HCT116 (cell line): ENCODE measurements at regions not wholly inside any gene's neighbourhood (a gene's known extent, or its start where the extent isn't known, plus 50 kb on each side); places are given as distances from the start of the nearest gene placed in this dataset.

Experiments used
- ATAC-seq: fragments of 200-7000 bp; cut with Tn5 transposase; 2 replicates; pipeline ENCODE4 v1.9.1; 2020; ENCODE audit warnings: mild to moderate bottlenecking, moderate library complexity
- BruUV-seq: library from RNA; stranded (reverse); fragments of 400-500 nt; replicated peaks from 2 replicates; lab custom pipeline; 2021; lab: Mats Ljungman, UMichigan
- CTCF ChIA-PET: fragments of 300-600 bp; sonication (Branson Sonifier 250); formaldehyde crosslinking; loops from one replicate; lab custom pipeline; 2021; ENCODE audit warnings: antibody characterized with exemption; lab: Charles Lee
- POLR2A ChIA-PET: fragments of 300-600, 350-600 bp; sonication (Branson Sonifier 250); formaldehyde crosslinking; loops from one replicate; lab custom pipeline; 2021; ENCODE audit warnings: antibody characterized with exemption; lab: Charles Lee
- RAD21 ChIA-PET, 2 experiments: fragments of 300-600 bp; sonication (Branson Sonifier 250); formaldehyde crosslinking; loops; one replicate each; lab custom pipeline; 2023; ENCODE audit warnings: low total read pairs in 2 of 2; ENCODE audit not compliant: uncharacterized antibody in 2 of 2, unreplicated experiment in 2 of 2, low non-redundant PET in 1 of 2; lab: Charles Lee
- DNase-seq: peaks from one replicate; pipeline ENCODE4 v3.0.0-alpha.2; 2010; ENCODE audit warnings: low read depth, low spot score
- H2AFZ ChIP-seq: fragments of 200-600 bp; shearing (Covaris generic), sonication (generic); 2 replicates; pipeline ENCODE4 v1.6.1; 2017; ENCODE audit warnings: low read depth, mixed run types, mixed read lengths, antibody characterized with exemption, low read length; ENCODE audit not compliant: poor library complexity, severe bottlenecking
- H3K27ac ChIP-seq: 2 replicates; pipeline ENCODE4 v1.5.1; 2012; ENCODE audit warnings: low read depth, low read length
- H3K27me3 ChIP-seq: fragments of 200-600 bp; sonication (generic); 2 replicates; pipeline ENCODE4 v1.6.1; 2016; ENCODE audit warnings: mixed run types, low read length, mixed read lengths; ENCODE audit not compliant: insufficient read depth
- H3K36me3 ChIP-seq, 2 experiments: fragments of 200-500 bp in 1 of 2; fragments of 200-600 bp in 1 of 2; sonication (Bioruptor generic) in 1 of 2; sonication (generic) in 1 of 2; 2 replicates each; pipeline versions ENCODE4 v1.5.1 to v1.6.1; 2014 to 2016; ENCODE audit warnings: low read length in 2 of 2, inconsistent platforms in 1 of 2, mixed read lengths in 1 of 2, mixed run types in 1 of 2; ENCODE audit not compliant: insufficient read depth in 2 of 2, control insufficient read depth in 1 of 2
- H3K4me1 ChIP-seq, 2 experiments: fragments of 200-600 bp in 1 of 2; sonication (generic) in 1 of 2; 2 replicates each; pipeline versions ENCODE4 v1.5.1 to v1.6.1; 2012 to 2017; ENCODE audit warnings: low read length in 2 of 2, inconsistent platforms in 1 of 2, mild to moderate bottlenecking in 1 of 2, mixed read lengths in 1 of 2, mixed run types in 1 of 2, moderate library complexity in 1 of 2; ENCODE audit not compliant: insufficient read depth in 2 of 2, control insufficient read depth in 1 of 2
- H3K4me2 ChIP-seq: fragments of 200-600 bp; sonication (generic); 2 replicates; pipeline ENCODE4 v1.6.1; 2017; ENCODE audit warnings: mixed run types, low read length, mixed read lengths
- H3K4me3 ChIP-seq, 2 experiments: fragments of 200-600 bp in 1 of 2; sonication (generic) in 1 of 2; replicated peaks in 1 of 2; 2 replicates each; pipeline ENCODE4 v1.5.1; 2011 to 2016; ENCODE audit warnings: low read length in 2 of 2, control low read depth in 1 of 2, low read depth in 1 of 2, mild to moderate bottlenecking in 1 of 2, mixed read lengths in 1 of 2, mixed run types in 1 of 2
- H3K79me2 ChIP-seq: fragments of 200-600 bp; sonication (generic); 2 replicates; pipeline ENCODE4 v1.6.1; 2017; ENCODE audit warnings: mild to moderate bottlenecking, mixed run types, low read length, moderate library complexity, mixed read lengths; ENCODE audit not compliant: insufficient read depth
- H3K9ac ChIP-seq: fragments of 200-600 bp; sonication (generic); 2 replicates; pipeline ENCODE4 v1.6.1; 2016; ENCODE audit warnings: low read length, mixed read lengths
- H3K9me2 ChIP-seq: fragments of 200-600 bp; sonication (generic), shearing (Covaris generic); 2 replicates; pipeline ENCODE4 v1.6.1; 2017; ENCODE audit warnings: mixed run types, mild to moderate bottlenecking, moderate library complexity; ENCODE audit not compliant: insufficient read depth
- H3K9me3 ChIP-seq, 2 experiments: fragments of 200-500 bp in 1 of 2; fragments of 200-600 bp in 1 of 2; sonication (Bioruptor generic) in 1 of 2; sonication (generic) in 1 of 2; 2 replicates each; pipeline ENCODE4 v1.6.1; 2014 to 2017; ENCODE audit warnings: low read length in 2 of 2, mixed read lengths in 2 of 2, inconsistent platforms in 1 of 2, low read depth in 1 of 2, mild to moderate bottlenecking in 1 of 2, mixed run types in 1 of 2, moderate library complexity in 1 of 2; ENCODE audit not compliant: control insufficient read depth in 1 of 2, insufficient read depth in 1 of 2
- H4K20me1 ChIP-seq: fragments of 200-600 bp; sonication (generic), shearing (Covaris generic); 2 replicates; pipeline ENCODE4 v1.6.1; 2017; ENCODE audit warnings: mixed run types, mild to moderate bottlenecking, moderate library complexity; ENCODE audit not compliant: insufficient read depth
- EGR1 ChIP-seq: IDR thresholded peaks from 2 replicates; pipeline ENCODE4 v1.6.1; 2012; ENCODE audit warnings: low read depth
- FOSL1 ChIP-seq: IDR thresholded peaks from 2 replicates; pipeline ENCODE4 v1.6.1; 2012; ENCODE audit warnings: low read depth
- RAD21 ChIP-seq: IDR thresholded peaks from 2 replicates; pipeline ENCODE4 v1.6.1; 2012; ENCODE audit warnings: low read depth, mild to moderate bottlenecking
- SRF ChIP-seq: IDR thresholded peaks from 2 replicates; pipeline ENCODE4 v1.6.1; 2012; ENCODE audit warnings: low read depth
- ZNF274 ChIP-seq: fragments of 200-500 bp; sonication (Bioruptor generic); IDR thresholded peaks from 2 replicates; pipeline ENCODE4 v1.6.1; 2014; ENCODE audit warnings: mild to moderate bottlenecking, low read depth, low read length, inconsistent platforms
- intact Hi-C: fragments of 100-400 bp; cut with micrococcal nuclease; formaldehyde crosslinking; loops from 2 replicates; pipeline ENCODE4 v1.10.0; 2022
- TF ChIP-seq, protein P1 (sequence below): IDR thresholded peaks from 2 replicates; pipeline ENCODE4 v1.6.1; 2011; ENCODE audit warnings: mild to moderate bottlenecking, low read length, moderate library complexity; ENCODE audit not compliant: insufficient replicate concordance; ENCODE audit errors: extremely low read depth
- TF ChIP-seq, protein P2 (sequence below): IDR thresholded peaks from 2 replicates; pipeline ENCODE4 v1.6.1; 2012

DNA sequence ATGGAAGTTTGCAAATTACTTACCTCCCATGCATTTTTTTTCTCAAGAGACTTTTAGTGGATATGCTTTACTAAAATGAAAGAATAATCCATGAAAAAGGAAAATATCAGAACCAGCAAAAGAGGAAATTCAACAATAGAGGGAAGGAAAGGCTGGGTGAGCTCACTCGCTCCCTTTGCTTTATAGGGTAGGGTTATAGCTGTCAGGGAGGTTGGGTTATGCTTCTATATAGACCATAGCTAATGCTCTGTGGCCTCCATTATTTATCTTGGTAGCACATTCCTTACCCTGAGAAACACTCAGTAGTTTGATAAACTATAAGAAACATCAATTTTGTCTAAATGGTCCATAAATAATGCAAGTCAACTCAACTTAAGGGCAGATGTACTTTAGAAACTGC is 215.9 kb upstream of the FAR2 start (continued):
- TF ChIP-seq, protein P1, sequence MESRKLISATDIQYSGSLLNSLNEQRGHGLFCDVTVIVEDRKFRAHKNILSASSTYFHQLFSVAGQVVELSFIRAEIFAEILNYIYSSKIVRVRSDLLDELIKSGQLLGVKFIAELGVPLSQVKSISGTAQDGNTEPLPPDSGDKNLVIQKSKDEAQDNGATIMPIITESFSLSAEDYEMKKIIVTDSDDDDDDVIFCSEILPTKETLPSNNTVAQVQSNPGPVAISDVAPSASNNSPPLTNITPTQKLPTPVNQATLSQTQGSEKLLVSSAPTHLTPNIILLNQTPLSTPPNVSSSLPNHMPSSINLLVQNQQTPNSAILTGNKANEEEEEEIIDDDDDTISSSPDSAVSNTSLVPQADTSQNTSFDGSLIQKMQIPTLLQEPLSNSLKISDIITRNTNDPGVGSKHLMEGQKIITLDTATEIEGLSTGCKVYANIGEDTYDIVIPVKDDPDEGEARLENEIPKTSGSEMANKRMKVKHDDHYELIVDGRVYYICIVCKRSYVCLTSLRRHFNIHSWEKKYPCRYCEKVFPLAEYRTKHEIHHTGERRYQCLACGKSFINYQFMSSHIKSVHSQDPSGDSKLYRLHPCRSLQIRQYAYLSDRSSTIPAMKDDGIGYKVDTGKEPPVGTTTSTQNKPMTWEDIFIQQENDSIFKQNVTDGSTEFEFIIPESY, result no peak
- TF ChIP-seq EGR1 (no peak), SRF (no peak), FOSL1 (no peak)
- TF ChIP-seq, protein P2, sequence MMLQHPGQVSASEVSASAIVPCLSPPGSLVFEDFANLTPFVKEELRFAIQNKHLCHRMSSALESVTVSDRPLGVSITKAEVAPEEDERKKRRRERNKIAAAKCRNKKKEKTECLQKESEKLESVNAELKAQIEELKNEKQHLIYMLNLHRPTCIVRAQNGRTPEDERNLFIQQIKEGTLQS, result no peak
- TF ChIP-seq, all 23 proteins: peak for 0

DNA sequence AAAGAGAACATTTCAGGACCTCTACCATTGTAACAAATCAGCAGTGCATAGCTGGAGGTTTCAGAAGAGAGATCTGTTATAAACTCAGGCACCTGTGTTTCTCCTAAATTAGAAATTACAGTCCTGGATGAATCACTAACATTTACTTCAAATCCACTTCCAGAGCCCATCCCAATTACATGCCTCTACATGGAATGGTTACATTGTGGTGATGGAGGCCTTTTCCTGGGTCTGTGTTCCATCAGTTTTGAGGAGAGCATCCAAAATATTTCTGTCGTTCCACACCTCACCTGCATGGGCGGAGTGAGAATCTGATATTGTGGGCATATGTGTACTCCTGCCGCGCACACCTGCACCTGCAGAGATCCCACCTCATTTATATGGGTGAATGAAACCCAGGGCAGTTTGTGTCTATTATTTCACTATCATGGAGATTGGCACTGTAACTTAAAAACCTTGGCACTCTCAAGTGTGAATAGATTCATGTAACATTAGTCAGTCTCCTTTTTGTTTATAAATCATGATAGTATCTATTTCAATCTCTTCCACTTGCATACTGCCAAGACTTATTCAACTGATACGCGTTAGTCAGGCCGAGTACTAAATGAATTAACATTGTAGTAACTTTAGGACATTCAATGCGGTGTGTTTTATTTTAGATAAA is 215.1 kb upstream of the FAR2 start:
- no peaks in the 10 kb centered on the region for H4K20me1 ChIP-seq
- no TSS peak for BruUV-seq
- no peak overlapping the region for H3K4me3 ChIP-seq
- TF ChIP-seq FOSL1 (no peak), ZNF274 (no peak), RAD21 (no peak)
- H3K36me3 ChIP-seq, result no peaks in the 10 kb centered on the region
- H3K9me2 ChIP-seq, result no peaks in the 10 kb centered on the region
- H3K27me3 ChIP-seq, result no peaks in the 10 kb centered on the region
- H3K9me3 ChIP-seq, result no peaks in the 10 kb centered on the region
- H3K79me2 ChIP-seq, result no peaks in the 10 kb centered on the region
- H3K9ac ChIP-seq, result no peak overlapping the region
- H3K4me2 ChIP-seq, result no peak overlapping the region
- H3K4me1 ChIP-seq, result peaks cover 0 to 3% of the 10 kb centered on the region in 2 experiments; a peak in 1 of 4 replicates
- ChIA-PET RAD21 (no interaction called here), POLR2A (no interaction called here), CTCF (no interaction called here)
- H3K27ac ChIP-seq, result no peak overlapping the region
- intact Hi-C loops, result no loop called here
- no peak overlapping the region for H2AFZ ChIP-seq
- no peak for ATAC-seq
- no peak for DNase-seq
